Putamen (tissue), 1 donor: ENCODE measurements at regions not wholly inside any gene's neighbourhood (a gene's known extent, or its start where the extent isn't known, plus 50 kb on each side); places are given as distances from the start of the nearest gene placed in this dataset.
A peak's percentile ranks its signal among the peaks of the same experiment; 100 is the strongest.
"Not testable (repeated sequence)": the region's sequence is repeated elsewhere in the genome, so short reads cannot be mapped to it uniquely, and the experiment has no call there.

Source experiments
- DNase-seq: peaks from one replicate; pipeline ENCODE4 v3.0.0-alpha.2; 2016; ENCODE audit warnings: low spot score

- DNase-seq, result no peak
Measured at GRCh38 chr1:113185463-113186104, 112.6 kb downstream of the LRIG2 start.

GRCh38 chr1:113190078-113190477 is 117.1 kb downstream of the LRIG2 start:
- peak; percentile 10 for DNase-seq

- DNase-seq, result no peak
Measured at GRCh38 chr1:113190930-113191329, 117.9 kb downstream of the LRIG2 start.

GRCh38 chr1:113191579-113192076 is 118.6 kb downstream of the LRIG2 start:
- peak; percentile 42 for DNase-seq

GRCh38 chr1:113192242-113192641 is 119.2 kb downstream of the LRIG2 start:
- DNase-seq, result no peak

GRCh38 chr1:113192980-113193379 is 120.0 kb downstream of the LRIG2 start:
- no peak for DNase-seq

GRCh38 chr1:113194846-113195830 is 122.1 kb downstream of the LRIG2 start:
- DNase-seq, result no peak

- DNase-seq, result no peak
Measured at GRCh38 chr1:113197719-113198330, 124.8 kb downstream of the LRIG2 start.

GRCh38 chr1:113198806-113199205 is 125.8 kb downstream of the LRIG2 start:
- no peak for DNase-seq

- no peak for DNase-seq
Measured at GRCh38 chr1:113199760-113200455, 126.9 kb downstream of the LRIG2 start.

GRCh38 chr1:113201560-113201959 is 128.6 kb downstream of the LRIG2 start:
- DNase-seq, result no peak

- DNase-seq, result no peak
Measured at GRCh38 chr1:113205980-113206766, 133.2 kb downstream of the LRIG2 start.

- no peak for DNase-seq
Measured at GRCh38 chr1:113207019-113207418, 134.0 kb downstream of the LRIG2 start.

GRCh38 chr1:113207457-113207856 is 134.5 kb downstream of the LRIG2 start:
- DNase-seq, result no peak

- DNase-seq, result not testable (repeated sequence)
Measured at GRCh38 chr1:113208425-113208824, 135.4 kb downstream of the LRIG2 start.

- DNase-seq, result no peak
Measured at GRCh38 chr1:113210248-113210647, 137.2 kb downstream of the LRIG2 start.

GRCh38 chr1:113211467-113211866 is 138.5 kb downstream of the LRIG2 start:
- no peak for DNase-seq

- no peak for DNase-seq
Measured at GRCh38 chr1:113215015-113215414, 142.0 kb downstream of the LRIG2 start.

- DNase-seq, result no peak
Measured at GRCh38 chr1:113216664-113217063, 143.7 kb downstream of the LRIG2 start.

- DNase-seq, result no peak
Measured at GRCh38 chr1:113217447-113218208, 144.6 kb downstream of the LRIG2 start.
